ENCODE measurements at regions not wholly inside any gene's neighbourhood (a gene's known extent, or its start where the extent isn't known, plus 50 kb on each side); places are given as distances from the start of the nearest gene placed in this dataset.

DNA sequence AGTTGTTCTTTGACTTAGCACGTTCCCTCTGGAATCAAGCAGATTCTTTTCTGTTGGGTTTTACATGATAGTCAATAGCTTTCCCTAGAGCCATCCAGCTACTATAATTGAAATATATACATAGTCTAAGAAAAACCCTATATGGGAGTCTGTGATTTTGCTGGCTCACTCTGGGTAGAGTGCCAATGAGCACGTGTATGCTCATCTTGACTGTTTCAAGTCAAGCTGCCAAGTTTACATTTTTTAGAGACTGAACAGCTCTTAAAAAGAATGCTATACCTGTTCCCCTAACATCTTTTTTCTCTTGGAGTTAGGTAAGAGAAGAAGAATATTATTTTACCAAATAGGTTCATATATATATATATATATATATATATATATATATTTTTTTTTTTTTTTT, 182.8 kb upstream of the NRIP1 start:
- DNase-seq, result no peak

DNA sequence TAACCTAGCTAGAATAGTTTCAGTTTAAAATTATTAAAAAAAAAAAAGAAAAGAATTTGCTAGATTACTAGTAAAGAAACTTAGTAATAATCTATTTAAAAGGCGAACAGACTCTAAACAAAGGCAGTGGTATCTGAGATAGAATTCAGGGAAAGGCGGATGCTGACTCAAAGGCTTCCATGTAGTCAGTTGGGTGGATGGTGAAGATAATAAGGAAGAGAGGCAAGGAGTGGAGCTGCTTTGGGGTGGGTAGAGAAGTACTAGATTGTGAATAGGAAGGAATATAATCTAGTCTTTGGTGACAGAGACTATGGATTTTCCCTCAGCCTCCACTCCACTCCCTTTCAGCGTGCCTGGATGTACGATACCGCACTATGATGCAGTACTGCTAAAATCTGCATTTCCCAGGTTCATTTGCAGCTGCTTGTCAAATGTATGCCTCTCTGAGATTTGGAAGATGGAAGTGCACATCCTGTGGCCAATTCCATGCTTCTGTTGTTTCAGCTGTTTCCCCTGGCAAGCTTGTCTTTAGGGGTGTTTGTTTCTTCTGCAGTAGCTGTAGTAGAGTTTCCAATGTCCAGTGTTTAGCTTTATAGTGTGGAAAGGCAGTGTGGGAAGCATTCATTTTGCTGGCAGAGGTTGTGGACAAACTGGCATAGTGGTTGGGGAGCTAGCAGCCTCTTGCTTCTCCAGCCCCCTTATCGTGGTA, 184.6 kb upstream of the NRIP1 start:
- DNase-seq, result no peak

- no peak for DNase-seq
Observed at GRCh38 chr21:15250384-15250783, 185.6 kb upstream of the NRIP1 start.

- no peak for DNase-seq
Observed at GRCh38 chr21:15252431-15252830, 187.6 kb upstream of the NRIP1 start.

GRCh38 chr21:15254111-15254510, 189.3 kb upstream of the NRIP1 start:
- no peak for DNase-seq

DNA sequence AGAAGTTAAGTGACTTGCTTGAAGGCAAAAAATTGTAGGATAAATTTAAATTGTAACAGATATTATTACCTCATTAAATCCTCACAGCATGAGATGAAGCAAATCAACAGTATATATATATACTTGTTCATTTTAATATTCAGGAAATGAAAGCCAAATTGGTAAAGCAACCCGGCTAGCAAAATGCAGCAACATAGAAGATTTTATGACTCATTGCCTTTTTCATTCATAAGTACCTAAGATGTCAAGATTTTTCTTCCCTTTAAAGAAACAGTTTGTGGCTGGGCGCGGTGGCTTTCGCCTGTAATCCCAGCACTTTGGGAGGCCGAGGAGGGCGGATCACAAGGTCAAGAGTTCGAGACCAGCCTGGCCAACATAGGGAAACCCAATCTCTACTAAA, 190.5 kb upstream of the NRIP1 start:
- DNase-seq, result no peak

- no peak for DNase-seq
Observed at GRCh38 chr21:15255763-15256162, 191.0 kb upstream of the NRIP1 start.

DNA sequence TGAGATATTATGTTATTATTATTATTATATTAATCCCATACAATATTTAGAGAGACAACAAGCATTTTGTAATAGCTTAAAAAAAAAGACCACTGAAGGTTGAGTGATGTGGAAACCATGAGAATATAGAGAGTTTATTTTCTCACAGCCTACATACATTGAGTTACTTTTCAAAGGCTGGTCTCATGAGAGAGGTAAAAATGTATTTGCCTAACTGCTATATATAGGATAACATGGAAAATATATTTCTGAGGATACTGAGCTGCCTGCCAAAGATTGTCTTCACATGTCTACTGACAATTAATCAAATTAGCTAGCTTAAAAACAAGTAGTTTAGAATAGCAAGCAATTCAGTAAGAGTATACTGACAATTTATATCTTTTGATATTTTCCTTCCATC, 192.2 kb upstream of the NRIP1 start:
- no peak for DNase-seq

- no peak for DNase-seq
Observed at GRCh38 chr21:15257646-15258045, 192.8 kb upstream of the NRIP1 start.

- DNase-seq, result no peak
Observed at GRCh38 chr21:15259824-15260223, 195.0 kb upstream of the NRIP1 start.

- no peak for DNase-seq
Observed at GRCh38 chr21:15260604-15261003, 195.8 kb upstream of the NRIP1 start.

DNA sequence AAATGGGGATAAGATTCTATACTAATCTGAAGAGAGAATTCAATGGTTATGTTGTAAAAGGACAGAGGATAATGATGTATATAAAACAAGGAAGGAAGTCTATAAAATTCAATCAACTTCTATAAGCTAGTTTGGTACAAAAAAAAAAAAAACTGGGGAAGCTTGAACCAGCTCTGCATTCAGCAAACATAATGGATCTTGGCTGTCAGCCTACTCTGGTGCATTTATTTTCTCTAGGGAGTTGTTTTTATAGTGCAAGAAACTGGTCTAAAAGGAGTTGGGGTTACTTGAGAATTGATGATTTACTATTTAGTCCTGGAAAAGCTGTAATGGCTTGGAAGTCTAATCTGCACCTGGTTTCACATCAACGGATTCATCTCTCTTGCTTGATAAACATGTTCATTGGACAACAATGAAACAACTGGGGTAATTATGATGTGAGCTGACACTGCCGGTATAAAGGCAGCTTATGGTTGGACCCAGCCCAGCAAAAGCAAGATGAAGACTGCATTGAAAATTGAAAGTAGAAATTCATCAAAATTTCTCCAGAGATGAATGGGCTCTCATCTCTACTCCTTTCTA, 199.4 kb upstream of the NRIP1 start:
- DNase-seq, result no peak

DNA sequence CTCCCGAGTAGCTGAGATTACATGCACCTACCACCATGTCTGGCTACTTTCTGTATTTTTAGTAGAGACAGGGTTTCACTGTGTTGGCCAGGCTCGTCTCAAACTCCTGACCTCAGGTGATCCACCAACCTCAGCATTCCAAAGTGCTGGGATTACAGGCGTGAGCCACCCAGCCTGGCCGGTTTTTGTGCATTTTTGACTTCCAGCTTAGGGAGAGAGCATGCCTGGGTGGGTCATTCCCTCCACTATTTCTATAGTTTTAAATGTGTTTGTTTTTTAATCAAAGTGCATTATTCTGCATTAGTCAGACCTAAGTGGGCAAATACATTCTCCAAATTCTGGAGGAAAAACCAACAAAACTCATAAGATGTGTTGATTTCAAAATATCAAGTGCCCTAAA, 207.4 kb upstream of the NRIP1 start:
- DNase-seq, result no peak

DNA sequence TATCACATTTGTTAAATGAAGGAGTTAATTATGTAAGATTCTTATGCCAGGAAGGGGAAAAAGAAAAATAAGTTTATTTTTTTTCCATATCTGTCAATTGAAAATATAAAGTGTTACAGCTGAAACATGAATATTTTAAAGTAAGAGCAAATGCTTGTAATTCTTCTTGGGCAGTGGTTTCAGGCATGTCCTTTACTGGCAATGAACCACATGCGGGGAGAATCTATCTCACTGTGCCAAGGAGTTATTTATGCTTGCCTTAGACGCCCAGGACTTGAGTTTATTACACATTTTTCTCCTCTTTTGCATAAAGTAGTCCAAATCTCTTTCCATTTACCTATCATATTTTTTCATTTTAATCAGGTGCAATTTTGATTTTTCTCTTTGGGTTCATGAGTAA, 207.8 kb upstream of the NRIP1 start:
- DNase-seq, result no peak

DNA sequence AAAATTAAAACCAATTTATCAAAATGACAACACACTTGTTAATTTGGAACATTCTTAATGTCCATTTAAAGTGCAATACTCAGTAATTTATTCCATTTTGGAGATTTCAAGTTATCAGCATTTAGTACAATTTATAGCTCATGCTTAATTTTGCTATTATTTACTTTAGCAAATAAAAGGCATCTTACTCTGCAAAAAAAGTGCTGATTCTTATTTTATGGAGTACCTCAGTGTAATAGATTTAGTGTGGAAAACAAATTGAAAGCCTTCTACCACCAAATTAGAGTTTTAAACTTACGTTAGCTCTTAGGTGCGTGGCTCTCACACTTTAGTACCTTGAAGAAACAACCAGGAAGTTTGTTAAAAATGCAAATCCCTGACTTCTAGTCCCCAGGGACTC, 208.4 kb upstream of the NRIP1 start:
- DNase-seq, result no peak

DNA sequence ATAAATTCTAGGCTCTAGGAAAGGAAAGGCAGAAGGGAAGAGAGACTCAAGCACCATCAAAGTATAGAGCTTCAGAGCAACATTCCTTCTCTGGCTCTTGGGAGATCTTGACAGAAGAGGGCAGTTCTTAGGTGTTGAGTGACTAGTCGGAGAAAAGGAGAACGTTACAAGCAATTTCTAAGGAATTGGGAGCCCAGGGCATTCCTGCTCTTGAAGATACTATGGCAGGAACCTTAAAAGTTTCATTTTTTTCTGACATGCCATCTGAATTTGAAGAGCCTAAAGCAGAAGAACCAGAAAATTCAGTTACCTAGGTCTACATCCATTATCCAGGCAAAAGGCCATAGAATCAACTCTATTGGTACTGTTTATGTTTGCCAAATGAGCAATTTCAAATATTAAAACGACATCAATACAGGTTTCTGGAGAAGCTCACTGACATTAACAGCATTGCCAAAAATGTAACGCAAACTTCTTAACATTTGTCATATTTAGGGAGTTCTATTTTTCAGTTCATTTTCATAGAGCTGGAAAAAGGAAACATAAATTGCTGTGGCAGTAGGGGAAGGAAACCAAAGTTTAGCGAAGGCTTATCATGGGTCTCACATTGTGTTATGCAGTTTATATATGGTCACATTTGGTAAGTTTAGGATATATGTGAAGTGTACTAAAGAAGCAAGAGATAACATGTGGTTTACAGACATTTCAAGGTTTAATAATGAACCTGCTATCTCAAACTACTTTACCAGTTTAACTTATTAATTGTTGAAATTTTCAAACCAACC, 210.1 kb upstream of the NRIP1 start:
- DNase-seq, result no peak

- DNase-seq, result no peak
Observed at GRCh38 chr21:15275615-15276235, 210.9 kb upstream of the NRIP1 start.

GRCh38 chr21:15276243-15276642, 211.4 kb upstream of the NRIP1 start:
- no peak for DNase-seq

GRCh38 chr21:15277466-15277865, 212.7 kb upstream of the NRIP1 start:
- DNase-seq, result no peak

- DNase-seq, result no peak
Observed at GRCh38 chr21:15278279-15278678, 213.5 kb upstream of the NRIP1 start.

GRCh38 chr21:15278851-15279250, 214.1 kb upstream of the NRIP1 start:
- DNase-seq, result no peak

GRCh38 chr21:15279482-15279881, 214.7 kb upstream of the NRIP1 start:
- DNase-seq, result no peak

GRCh38 chr21:15281714-15282113, 216.9 kb upstream of the NRIP1 start:
- no peak for DNase-seq

- no peak for DNase-seq
Observed at GRCh38 chr21:15282665-15283064, 217.9 kb upstream of the NRIP1 start.

Measured in AML-193 (cell line).